HG03039 (cell line): ENCODE measurements at regions not wholly inside any gene's neighbourhood (a gene's known extent, or its start where the extent isn't known, plus 50 kb on each side); places are given as distances from the start of the nearest gene placed in this dataset.
A peak's percentile ranks its signal among the peaks of the same experiment; 100 is the strongest.
"Not testable (repeated sequence)": the region's sequence is repeated elsewhere in the genome, so short reads cannot be mapped to it uniquely, and the experiment has no call there.

Source experiments
- ATAC-seq: cut with Tn5 transposase; IDR thresholded peaks from one replicate; pipeline ENCODE4 v1.9.1; 2021; ENCODE audit warnings: mild to moderate bottlenecking, moderate library complexity; ENCODE audit not compliant: unreplicated experiment

- ATAC-seq, result peak; percentile 61
Observed at GRCh38 chr7:20466543-20467021, 135.9 kb downstream of the ITGB8 start.

GRCh38 chr7:20470082-20470481, 139.4 kb downstream of the ITGB8 start:
- no peak for ATAC-seq

GRCh38 chr7:20470726-20471125, 140.0 kb downstream of the ITGB8 start:
- no peak for ATAC-seq

GRCh38 chr7:20474249-20474648, 141.2 kb upstream of the ABCB5 start:
- no peak for ATAC-seq

GRCh38 chr7:20475756-20476155, 139.7 kb upstream of the ABCB5 start:
- ATAC-seq, result no peak

GRCh38 chr7:20477067-20477466, 138.4 kb upstream of the ABCB5 start:
- no peak for ATAC-seq

GRCh38 chr7:20479706-20480105, 135.8 kb upstream of the ABCB5 start:
- ATAC-seq, result no peak

GRCh38 chr7:20482071-20482470, 133.4 kb upstream of the ABCB5 start:
- ATAC-seq, result no peak

GRCh38 chr7:20484356-20484755, 131.1 kb upstream of the ABCB5 start:
- no peak for ATAC-seq

GRCh38 chr7:20488850-20489249, 126.6 kb upstream of the ABCB5 start:
- no peak for ATAC-seq

GRCh38 chr7:20491284-20491683, 124.2 kb upstream of the ABCB5 start:
- ATAC-seq, result no peak

- no peak for ATAC-seq
Observed at GRCh38 chr7:20494566-20494965, 120.9 kb upstream of the ABCB5 start.

- not testable (repeated sequence) for ATAC-seq
Observed at GRCh38 chr7:20501473-20501872, 114.0 kb upstream of the ABCB5 start.

- ATAC-seq, result no peak
Observed at GRCh38 chr7:20503278-20503950, 112.1 kb upstream of the ABCB5 start.

- no peak for ATAC-seq
Observed at GRCh38 chr7:20504060-20504459, 111.4 kb upstream of the ABCB5 start.

- ATAC-seq, result no peak
Observed at GRCh38 chr7:20506175-20506574, 109.3 kb upstream of the ABCB5 start.

GRCh38 chr7:20507157-20507556, 108.3 kb upstream of the ABCB5 start:
- no peak for ATAC-seq

GRCh38 chr7:20508109-20508508, 107.4 kb upstream of the ABCB5 start:
- ATAC-seq, result no peak

GRCh38 chr7:20509892-20510572, 105.4 kb upstream of the ABCB5 start:
- no peak for ATAC-seq

GRCh38 chr7:20510573-20510900, 104.9 kb upstream of the ABCB5 start:
- ATAC-seq, result no peak

- ATAC-seq, result no peak
Observed at GRCh38 chr7:20513341-20513740, 102.1 kb upstream of the ABCB5 start.

- no peak for ATAC-seq
Observed at GRCh38 chr7:20513897-20514296, 101.6 kb upstream of the ABCB5 start.

- no peak for ATAC-seq
Observed at GRCh38 chr7:20514364-20514763, 101.1 kb upstream of the ABCB5 start.
